H9 (cell line): ENCODE measurements at regions not wholly inside any gene's neighbourhood (a gene's known extent, or its start where the extent isn't known, plus 50 kb on each side); places are given as distances from the start of the nearest gene placed in this dataset.

Experiments used
- DNase-seq: peaks from one replicate; pipeline ENCODE4 v3.0.0-alpha.2; 2017
- H2AFZ ChIP-seq: one replicate; pipeline ENCODE4 v1.6.1; 2013; ENCODE audit warnings: mild to moderate bottlenecking, low read length, control low read depth, moderate library complexity
- H2AK5ac ChIP-seq: 2 replicates; pipeline ENCODE4 v1.6.1; 2013; ENCODE audit warnings: low read length, control low read depth, mixed read lengths; ENCODE audit not compliant: insufficient read length
- H2BK120ac ChIP-seq: one replicate; pipeline ENCODE4 v1.6.1; 2013; ENCODE audit warnings: low read depth, mild to moderate bottlenecking, low read length, control low read depth, inconsistent platforms; ENCODE audit not compliant: poor library complexity, severe bottlenecking
- H2BK12ac ChIP-seq: 2 replicates; pipeline ENCODE4 v1.6.1; 2013; ENCODE audit warnings: low read length, control low read depth, mixed read lengths, low read depth; ENCODE audit not compliant: insufficient read length
- H2BK15ac ChIP-seq: 2 replicates; pipeline ENCODE4 v1.6.1; 2013; ENCODE audit warnings: low read depth, low read length, control low read depth
- H2BK20ac ChIP-seq: one replicate; pipeline ENCODE4 v1.6.1; 2013; ENCODE audit warnings: low read depth, mild to moderate bottlenecking, low read length, control low read depth, inconsistent platforms; ENCODE audit not compliant: poor library complexity, severe bottlenecking
- H2BK5ac ChIP-seq: 2 replicates; pipeline ENCODE4 v1.6.1; 2013; ENCODE audit warnings: low read length, control low read depth, mixed read lengths; ENCODE audit not compliant: insufficient read length
- H3K14ac ChIP-seq: 2 replicates; pipeline ENCODE4 v1.6.1; 2013; ENCODE audit warnings: low read length, control low read depth; ENCODE audit not compliant: insufficient read depth
- H3K18ac ChIP-seq: 2 replicates; pipeline ENCODE4 v1.6.1; 2013; ENCODE audit warnings: low read depth, mild to moderate bottlenecking, mixed read lengths, low read length, control low read depth; ENCODE audit not compliant: insufficient read length
- H3K23ac ChIP-seq: 2 replicates; pipeline ENCODE4 v1.6.1; 2013; ENCODE audit warnings: low read length, control low read depth, mixed read lengths, low read depth; ENCODE audit not compliant: insufficient read length
- H3K23me2 ChIP-seq: 2 replicates; pipeline ENCODE4 v1.6.1; 2013; ENCODE audit warnings: low read depth, mild to moderate bottlenecking, mixed read lengths, low read length, control low read depth; ENCODE audit not compliant: insufficient read length, poor library complexity, severe bottlenecking
- H3K27ac ChIP-seq: 2 replicates; pipeline ENCODE4 v1.5.1; 2013; ENCODE audit warnings: low read length, control low read depth, mixed read lengths, low read depth; ENCODE audit not compliant: insufficient read length
- H3K27me3 ChIP-seq: 2 replicates; pipeline ENCODE4 v1.6.1; 2013; ENCODE audit warnings: low read length, control low read depth, inconsistent platforms; ENCODE audit not compliant: insufficient read depth
- H3K4ac ChIP-seq: 2 replicates; pipeline ENCODE4 v1.6.1; 2013; ENCODE audit warnings: low read depth, mild to moderate bottlenecking, control low read depth, inconsistent platforms, low read length, moderate library complexity
- H3K4me1 ChIP-seq: 2 replicates; pipeline ENCODE4 v1.6.1; 2013; ENCODE audit warnings: low read length, control low read depth, inconsistent platforms; ENCODE audit not compliant: insufficient read depth
- H3K4me2 ChIP-seq: 2 replicates; pipeline ENCODE4 v1.6.1; 2013; ENCODE audit warnings: low read length, control low read depth, mixed read lengths; ENCODE audit not compliant: insufficient read length, insufficient read depth
- H3K56ac ChIP-seq: 2 replicates; pipeline ENCODE4 v1.6.1; 2013; ENCODE audit warnings: low read depth, mild to moderate bottlenecking, mixed read lengths, low read length, control low read depth; ENCODE audit not compliant: insufficient read length
- H3K79me1 ChIP-seq: 2 replicates; pipeline ENCODE4 v1.6.1; 2013; ENCODE audit warnings: low read depth, mild to moderate bottlenecking, moderate library complexity, low read length, control low read depth, inconsistent platforms; ENCODE audit not compliant: insufficient read depth, poor library complexity, severe bottlenecking
- H3K79me2 ChIP-seq: 2 replicates; pipeline ENCODE4 v1.6.1; 2013; ENCODE audit warnings: low read length, control low read depth, inconsistent platforms; ENCODE audit not compliant: insufficient read depth
- H3K9ac ChIP-seq: 2 replicates; pipeline ENCODE4 v1.6.1; 2013; ENCODE audit warnings: low read length, control low read depth, mixed read lengths; ENCODE audit not compliant: insufficient read length; ENCODE audit errors: extremely low read depth
- H3K9me3 ChIP-seq: one replicate; pipeline ENCODE4 v1.6.1; 2013; ENCODE audit warnings: low read depth, low read length, inconsistent platforms; ENCODE audit not compliant: control insufficient read depth
- H3T11ph ChIP-seq: one replicate; pipeline ENCODE4 v1.6.1; 2013; ENCODE audit warnings: mild to moderate bottlenecking, low read length, control low read depth, inconsistent platforms
- H4K20me1 ChIP-seq: one replicate; pipeline ENCODE4 v1.6.1; 2013; ENCODE audit not compliant: control insufficient read depth, insufficient read length, insufficient read depth
- H4K5ac ChIP-seq: 2 replicates; pipeline ENCODE4 v1.6.1; 2013; ENCODE audit warnings: low read depth, mild to moderate bottlenecking, mixed read lengths, low read length, control low read depth; ENCODE audit not compliant: insufficient read length
- H4K8ac ChIP-seq: replicated peaks from 2 replicates; pipeline ENCODE4 v1.6.1; 2013; ENCODE audit warnings: low read length, control low read depth, mixed read lengths, low read depth; ENCODE audit not compliant: insufficient read length
- H4K91ac ChIP-seq: 2 replicates; pipeline ENCODE4 v1.6.1; 2013; ENCODE audit warnings: low read depth, mild to moderate bottlenecking, moderate library complexity, mixed read lengths, low read length, control low read depth; ENCODE audit not compliant: insufficient read length
- H3K27ac Mint-ChIP-seq, 3 experiments: 2 replicates in 2 of 3; 3 replicates in 1 of 3; pipeline ENCODE4 v1.8.0; 2020 to 2021; ENCODE audit warnings: mixed read lengths in 3 of 3, mild to moderate bottlenecking in 1 of 3, moderate library complexity in 1 of 3
- H3K27me3 Mint-ChIP-seq: 2 replicates; pipeline ENCODE4 v1.8.0; 2021; ENCODE audit warnings: low read depth, mild to moderate bottlenecking, moderate library complexity, mixed read lengths
- H3K36me3 Mint-ChIP-seq, 3 experiments: 2 replicates in 2 of 3; 3 replicates in 1 of 3; pipeline ENCODE4 v1.8.0; 2020 to 2021; ENCODE audit warnings: low read depth in 3 of 3, mixed read lengths in 3 of 3; ENCODE audit not compliant: insufficient read depth in 1 of 3
- H3K4me1 Mint-ChIP-seq, 2 experiments: 2 replicates each; pipeline ENCODE4 v1.8.0; 2020; ENCODE audit warnings: mixed read lengths in 2 of 2
- H3K4me3 Mint-ChIP-seq, 2 experiments: 2 replicates in 1 of 2; 3 replicates in 1 of 2; pipeline ENCODE4 v1.8.0; 2020 to 2021; ENCODE audit warnings: mild to moderate bottlenecking in 2 of 2, mixed read lengths in 2 of 2, moderate library complexity in 1 of 2
- H3K9me3 Mint-ChIP-seq, 2 experiments: 2 replicates in 1 of 2; 3 replicates in 1 of 2; pipeline ENCODE4 v1.8.0; 2020; ENCODE audit warnings: mild to moderate bottlenecking in 2 of 2, mixed read lengths in 2 of 2, moderate library complexity in 1 of 2
- CTCF ChIP-seq: fragments of 200-600 bp; sonication (generic); conservative IDR thresholded peaks from 3 replicates; pipeline ENCODE4 v1.8.0; 2021; ENCODE audit warnings: antibody characterized with exemption, mild to moderate bottlenecking
- WGBS: extraction: QIAGEN DNeasy Blood & Tissue Kit; methylation state at CpG from one replicate; pipeline ENCODE4 v1.1.7; 2013; ENCODE audit warnings: missing lambda C conversion rate, low lambda C conversion rate, mixed read lengths; ENCODE audit not compliant: insufficient read length; ENCODE audit errors: extremely low coverage; 5-methylcytosine and 5-hydroxymethylcytosine counted together

- Histone ChIP-seq H4K20me1 (no peaks in the 10 kb centered on the region), H4K91ac (no peak overlapping the region), H3K4me2 (no peak overlapping the region), H2BK5ac (no peak overlapping the region), H3K9me3 (no peaks in the 10 kb centered on the region), H3K4ac (no peak overlapping the region), H2BK120ac (no peak overlapping the region), H3K18ac (no peak overlapping the region), H3T11ph (no peak overlapping the region), H3K79me1 (no peaks in the 10 kb centered on the region), H3K4me1 (no peaks in the 10 kb centered on the region), H2BK15ac (no peak overlapping the region), H2BK12ac (no peak overlapping the region), H2BK20ac (no peak overlapping the region), H3K14ac (no peak overlapping the region), H3K9ac (no peak overlapping the region), H4K5ac (no peak overlapping the region), H3K27ac (no peak overlapping the region), H2AFZ (no peak overlapping the region), H3K56ac (no peak overlapping the region), H3K79me2 (no peaks in the 10 kb centered on the region), H3K23ac (no peak overlapping the region), H4K8ac (no peak overlapping the region), H3K27me3 (no peaks in the 10 kb centered on the region), H2AK5ac (no peak overlapping the region), H3K23me2 (no peaks in the 10 kb centered on the region)
- no peaks in the 10 kb centered on the region for H3K27me3 Mint-ChIP-seq
- H3K36me3 Mint-ChIP-seq, result no peaks in the 10 kb centered on the region
- H3K4me3 Mint-ChIP-seq, result no peak overlapping the region
- no peak for TF ChIP-seq CTCF
- peaks cover 0 to 3% of the 10 kb centered on the region in 2 experiments; a peak in 1 of 4 replicates for H3K4me1 Mint-ChIP-seq
- no peak overlapping the region for H3K27ac Mint-ChIP-seq
- no CpG with 5 or more reads among the region's 1 CpG for WGBS
- DNase-seq, result no peak
- H3K9me3 Mint-ChIP-seq, result peaks cover 0 to 5% of the 10 kb centered on the region in 2 experiments; a peak in 4 of 5 replicates
Measured at GRCh38 chr21:16137106-16137505, 407.3 kb downstream of the USP25 start.
